GM12865 (cell line): ENCODE measurements at regions not wholly inside any gene's neighbourhood (a gene's known extent, or its start where the extent isn't known, plus 50 kb on each side); places are given as distances from the start of the nearest gene placed in this dataset.
A peak's percentile ranks its signal among the peaks of the same experiment; 100 is the strongest.

Experiments
- DNase-seq: peaks from one replicate; pipeline ENCODE4 v3.0.0; 2010; ENCODE audit warnings: low read depth
- H3K4me3 ChIP-seq: 2 replicates; pipeline ENCODE4 v1.5.1; 2011; ENCODE audit warnings: mild to moderate bottlenecking, low read depth, low read length, control low read depth
- CTCF ChIP-seq: IDR thresholded peaks from 2 replicates; pipeline ENCODE4 v1.5.1; 2011; ENCODE audit warnings: low read length, control low read depth, low read depth, inconsistent platforms; ENCODE audit not compliant: insufficient read depth; ENCODE audit errors: missing control alignments

GRCh38 chr16:55947366-55947765 lies 72.2 kb upstream of the CES5A start:
- DNase-seq, result no peak
- no peak for TF ChIP-seq CTCF
- H3K4me3 ChIP-seq, result no peak overlapping the region

GRCh38 chr16:55944377-55944802 lies 69.2 kb upstream of the CES5A start:
- peak; percentile 35 for DNase-seq
- H3K4me3 ChIP-seq, result no peak overlapping the region
- peak; percentile 92 for TF ChIP-seq CTCF

- no peak for TF ChIP-seq CTCF
- H3K4me3 ChIP-seq, result no peak overlapping the region
- DNase-seq, result no peak
Measured at GRCh38 chr16:55943267-55943666, 68.1 kb upstream of the CES5A start.

GRCh38 chr16:55942821-55943220 lies 67.6 kb upstream of the CES5A start:
- no peak overlapping the region for H3K4me3 ChIP-seq
- DNase-seq, result no peak
- no peak for TF ChIP-seq CTCF

- no peak for TF ChIP-seq CTCF
- no peak overlapping the region for H3K4me3 ChIP-seq
- DNase-seq, result no peak
Measured at GRCh38 chr16:55941552-55941951, 66.4 kb upstream of the CES5A start.

- H3K4me3 ChIP-seq, result no peak overlapping the region
- TF ChIP-seq CTCF, result no peak
- DNase-seq, result no peak
Measured at GRCh38 chr16:55938126-55938525, 63.0 kb upstream of the CES5A start.

- DNase-seq, result no peak
- no peak overlapping the region for H3K4me3 ChIP-seq
- TF ChIP-seq CTCF, result no peak
Measured at GRCh38 chr16:55933038-55933437, 57.9 kb upstream of the CES5A start.
